Activated CD8-positive, alpha-beta T cell treated with anti-CD3 and anti-CD28 coated beads for 36 hours (primary cell): ENCODE measurements at regions not wholly inside any gene's neighbourhood (a gene's known extent, or its start where the extent isn't known, plus 50 kb on each side); places are given as distances from the start of the nearest gene placed in this dataset.

Experiments used
- ATAC-seq: fragments of 200-7000 bp; cut with Tn5 transposase; one replicate; pipeline ENCODE4 v1.10.0; 2021; ENCODE audit warnings: mild to moderate bottlenecking, moderate library complexity
- CTCF ChIA-PET: fragments of 350-600 bp; sonication (Branson Sonifier 250); formaldehyde crosslinking; loops from one replicate; lab custom pipeline; 2021; ENCODE audit warnings: antibody characterized with exemption; lab: Charles Lee
- POLR2A ChIA-PET: fragments of 350-600 bp; sonication (Branson Sonifier 250); formaldehyde crosslinking; loops from one replicate; lab custom pipeline; 2021; ENCODE audit warnings: antibody characterized with exemption; lab: Charles Lee
- DNase-seq: peaks from one replicate; pipeline ENCODE4 v3.0.0-alpha.2; 2020
- H3K27ac Mint-ChIP-seq: one replicate; pipeline ENCODE4 v1.8.0; 2021; ENCODE audit warnings: mild to moderate bottlenecking, mixed read lengths
- H3K27me3 Mint-ChIP-seq: one replicate; pipeline ENCODE4 v1.8.0; 2021; ENCODE audit warnings: mixed read lengths
- H3K36me3 Mint-ChIP-seq: one replicate; pipeline ENCODE4 v1.8.0; 2021; ENCODE audit warnings: low read depth, mixed read lengths
- H3K4me1 Mint-ChIP-seq: one replicate; pipeline ENCODE4 v1.8.0; 2021; ENCODE audit warnings: low read depth, mixed read lengths
- H3K4me3 Mint-ChIP-seq: one replicate; pipeline ENCODE4 v1.8.0; 2021; ENCODE audit warnings: mild to moderate bottlenecking, moderate library complexity, mixed read lengths
- H3K9me3 Mint-ChIP-seq: one replicate; pipeline ENCODE4 v1.8.0; 2021; ENCODE audit warnings: mixed read lengths
- CTCF ChIP-seq: fragments of 200-600 bp; IDR thresholded peaks from one replicate; pipeline ENCODE4 v1.8.0; 2022; ENCODE audit warnings: antibody characterized with exemption, mild to moderate bottlenecking
- intact Hi-C: fragments of 100-400 bp; cut with micrococcal nuclease; formaldehyde crosslinking; loops from one replicate; pipeline ENCODE4 v1.10.0; 2022

GRCh38 chr10:111856631-111857030 is 326.9 kb downstream of the GPAM start:
- H3K4me1 Mint-ChIP-seq: no peaks in the 10 kb centered on the region
- DNase-seq (no peak), ATAC-seq (no peak)
- CTCF ChIA-PET: no interaction called here
- POLR2A ChIA-PET: no interaction called here
- H3K27ac Mint-ChIP-seq: no peak overlapping the region
- H3K9me3 Mint-ChIP-seq: no peaks in the 10 kb centered on the region
- no peak overlapping the region for H3K4me3 Mint-ChIP-seq
- no peak for TF ChIP-seq CTCF
- no peaks in the 10 kb centered on the region for H3K36me3 Mint-ChIP-seq
- intact Hi-C loops: no loop called here
- H3K27me3 Mint-ChIP-seq: peaks cover 2% of the 10 kb centered on the region

GRCh38 chr10:111865550-111865949 is 318.0 kb downstream of the GPAM start:
- Mint-ChIP-seq H3K36me3 (no peaks in the 10 kb centered on the region), H3K9me3 (no peaks in the 10 kb centered on the region), H3K27me3 (peaks cover 2% of the 10 kb centered on the region), H3K4me3 (no peak overlapping the region), H3K4me1 (no peaks in the 10 kb centered on the region), H3K27ac (no peak overlapping the region)
- intact Hi-C loops: no loop called here
- ATAC-seq (no peak), DNase-seq (no peak)
- ChIA-PET POLR2A (no interaction called here), CTCF (no interaction called here)
- TF ChIP-seq CTCF: no peak

DNA sequence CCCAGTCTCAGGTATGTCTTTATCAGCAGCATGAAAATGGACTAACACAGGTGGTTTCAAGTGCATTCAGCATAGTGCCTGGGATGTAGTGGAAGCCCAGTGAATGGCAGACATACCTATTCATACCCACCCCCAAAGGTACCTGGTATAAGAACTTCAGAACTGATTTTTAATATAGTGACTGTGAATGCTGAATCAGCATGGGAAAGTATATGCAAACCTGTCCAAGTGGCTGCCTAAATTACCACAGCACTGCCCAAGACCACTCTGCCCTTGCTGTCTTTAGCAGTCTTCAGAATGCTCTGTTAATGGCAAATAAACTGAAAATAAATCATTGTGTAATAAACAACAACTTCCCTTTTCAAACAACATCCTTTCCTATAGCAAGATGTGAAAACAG is 312.1 kb downstream of the GPAM start:
- no peak overlapping the region for H3K27ac Mint-ChIP-seq
- intact Hi-C loops: no loop called here
- H3K27me3 Mint-ChIP-seq: no peaks in the 10 kb centered on the region
- ATAC-seq (no peak), DNase-seq (no peak)
- TF ChIP-seq CTCF: no peak
- H3K4me1 Mint-ChIP-seq: no peaks in the 10 kb centered on the region
- no peaks in the 10 kb centered on the region for H3K9me3 Mint-ChIP-seq
- POLR2A ChIA-PET: no interaction called here
- H3K4me3 Mint-ChIP-seq: no peak overlapping the region
- no peaks in the 10 kb centered on the region for H3K36me3 Mint-ChIP-seq
- CTCF ChIA-PET: no interaction called here

DNA sequence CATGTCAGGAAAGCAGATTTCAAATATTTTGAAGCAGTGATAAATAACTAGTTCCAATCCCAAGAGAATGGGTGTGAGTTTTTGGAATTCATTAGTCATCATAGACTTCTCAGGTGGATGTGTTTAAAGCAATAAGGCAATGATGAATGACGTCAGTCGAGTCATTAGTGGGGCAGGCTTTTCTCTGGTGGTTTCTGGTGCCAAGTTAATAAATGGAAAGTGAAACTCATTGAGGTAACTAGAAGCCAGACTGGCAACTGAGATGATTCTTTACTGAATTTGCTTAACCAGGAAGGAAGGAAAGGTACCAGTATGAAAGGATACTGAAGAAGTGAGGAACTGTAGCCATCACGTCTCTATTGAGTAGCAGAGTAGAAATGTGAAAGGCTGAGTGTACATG is 311.0 kb downstream of the GPAM start:
- no peaks in the 10 kb centered on the region for H3K9me3 Mint-ChIP-seq
- H3K4me1 Mint-ChIP-seq: no peaks in the 10 kb centered on the region
- ChIA-PET POLR2A (no interaction called here), CTCF (no interaction called here)
- no peak for ATAC-seq
- intact Hi-C loops: no loop called here
- H3K27me3 Mint-ChIP-seq: no peaks in the 10 kb centered on the region
- H3K4me3 Mint-ChIP-seq: no peak overlapping the region
- no peak overlapping the region for H3K27ac Mint-ChIP-seq
- no peak for DNase-seq
- no peak for TF ChIP-seq CTCF
- H3K36me3 Mint-ChIP-seq: no peaks in the 10 kb centered on the region

DNA sequence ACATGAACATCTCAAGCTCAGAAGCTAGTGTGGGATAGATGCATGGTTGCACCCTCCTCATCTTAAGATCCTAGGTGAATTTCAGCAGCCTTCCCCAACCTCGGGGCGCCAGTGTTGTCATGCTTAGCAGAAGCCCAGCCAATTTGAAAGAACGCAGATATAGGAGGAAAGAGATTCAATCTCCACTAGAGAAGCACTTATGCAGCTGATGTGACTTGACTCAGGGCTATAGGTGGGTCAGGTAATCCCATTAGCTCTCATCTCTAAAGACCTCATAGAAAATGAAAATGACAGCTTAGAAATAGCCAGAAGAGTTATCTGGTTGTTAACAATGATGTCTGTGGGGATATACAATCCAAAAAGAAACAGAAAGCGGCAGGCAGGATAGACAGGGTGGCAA is 310.5 kb downstream of the GPAM start:
- ATAC-seq: no peak
- DNase-seq: no peak
- ChIA-PET CTCF (no interaction called here), POLR2A (no interaction called here)
- Mint-ChIP-seq H3K9me3 (peaks cover 1% of the 10 kb centered on the region), H3K27ac (no peak overlapping the region), H3K27me3 (no peaks in the 10 kb centered on the region), H3K36me3 (no peaks in the 10 kb centered on the region), H3K4me3 (no peak overlapping the region), H3K4me1 (no peaks in the 10 kb centered on the region)
- intact Hi-C loops: no loop called here
- no peak for TF ChIP-seq CTCF
